GM18499 (cell line): ENCODE measurements at regions not wholly inside any gene's neighbourhood (a gene's known extent, or its start where the extent isn't known, plus 50 kb on each side); places are given as distances from the start of the nearest gene placed in this dataset.
"Not testable (repeated sequence)": the region's sequence is repeated elsewhere in the genome, so short reads cannot be mapped to it uniquely, and the experiment has no call there.

Experiments used
- ATAC-seq: cut with Tn5 transposase; IDR thresholded peaks from one replicate; pipeline ENCODE4 v1.9.1; 2021; ENCODE audit warnings: moderate number of reproducible peaks; ENCODE audit not compliant: insufficient read depth, unreplicated experiment

DNA sequence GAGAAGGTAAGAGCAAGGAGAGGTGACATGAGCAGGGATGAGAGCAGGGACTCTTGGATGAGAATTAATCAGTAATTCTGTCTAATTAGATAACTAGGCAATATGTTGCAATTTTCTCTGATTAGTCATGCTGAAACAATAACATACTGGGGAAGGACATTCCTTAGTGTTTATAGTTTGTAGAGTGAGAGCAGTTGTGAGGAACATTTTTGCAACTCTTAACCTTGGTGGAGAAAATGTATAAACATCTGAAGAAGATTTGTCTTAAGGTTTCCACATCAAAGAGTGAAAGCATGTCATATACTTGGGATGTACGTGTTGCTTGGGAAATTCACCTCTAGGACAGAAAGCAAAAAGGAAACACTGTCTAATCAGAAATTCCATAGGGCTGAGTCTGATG, 955.4 kb upstream of the FANCL start:
- ATAC-seq, result no peak

DNA sequence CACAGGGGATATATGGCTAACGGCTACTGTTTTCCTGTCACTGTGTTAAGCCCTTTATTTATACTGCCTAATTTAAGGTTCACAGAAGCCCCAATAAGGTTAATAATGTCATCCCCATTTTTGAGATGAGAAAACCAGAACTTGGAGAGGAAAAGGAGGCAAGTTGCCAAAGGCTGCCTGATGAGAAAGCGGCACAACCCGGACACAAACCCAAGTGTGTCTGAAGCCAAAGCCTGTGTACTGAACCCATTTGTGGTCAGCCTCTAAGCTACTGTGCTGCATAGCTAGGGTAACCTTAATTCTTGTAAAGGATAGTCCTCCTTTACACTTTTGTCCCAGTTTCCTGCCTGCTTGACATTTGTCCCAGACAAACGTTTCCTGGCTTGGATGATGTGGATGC, 954.7 kb upstream of the FANCL start:
- ATAC-seq, result no peak

- no peak for ATAC-seq
These were observed 950.7 kb upstream of the FANCL start for GRCh38 chr2:59191781-59192180.

GRCh38 chr2:59190518-59190917, 949.4 kb upstream of the FANCL start:
- no peak for ATAC-seq

GRCh38 chr2:59184276-59185020, 943.3 kb upstream of the FANCL start:
- ATAC-seq, result no peak

GRCh38 chr2:59183070-59183469, 941.9 kb upstream of the FANCL start:
- ATAC-seq, result no peak

DNA sequence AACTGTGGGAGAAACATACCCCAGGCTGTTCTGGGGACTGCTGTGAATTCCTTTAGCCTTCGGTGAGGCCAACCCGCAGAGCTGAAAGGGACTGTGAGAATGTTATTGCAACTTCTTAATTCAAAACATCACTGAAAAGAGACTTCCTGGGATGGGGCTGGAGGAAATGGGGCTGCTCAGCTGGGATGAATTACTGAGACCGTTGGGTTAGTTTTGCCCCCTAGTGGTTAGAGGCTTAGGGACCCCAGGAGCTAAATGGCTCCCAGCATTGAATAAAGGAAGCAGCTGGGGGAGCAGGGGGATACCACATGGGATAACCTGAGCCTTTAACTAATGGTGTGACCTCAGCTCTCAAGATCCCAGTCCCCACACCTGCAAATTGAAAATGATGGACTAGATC, 941.1 kb upstream of the FANCL start:
- no peak for ATAC-seq

DNA sequence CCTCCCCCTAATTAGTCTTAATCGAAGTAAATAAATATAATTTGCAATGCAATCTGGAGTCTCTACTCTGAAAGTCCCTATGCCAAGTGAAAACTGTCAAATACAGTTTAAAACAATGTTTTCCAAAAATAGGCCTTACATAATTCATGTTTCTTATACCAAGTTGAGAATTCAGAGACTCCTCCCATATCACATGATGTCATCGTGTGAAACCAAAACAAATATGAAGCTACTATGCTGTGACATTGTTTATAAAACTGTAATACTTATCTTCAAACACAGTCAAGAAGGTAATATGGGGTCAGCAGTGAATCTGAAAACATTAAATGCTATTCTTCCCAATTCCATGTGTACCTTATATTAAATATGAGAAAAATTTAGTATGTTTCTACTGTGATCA, 940.2 kb upstream of the FANCL start:
- no peak for ATAC-seq

DNA sequence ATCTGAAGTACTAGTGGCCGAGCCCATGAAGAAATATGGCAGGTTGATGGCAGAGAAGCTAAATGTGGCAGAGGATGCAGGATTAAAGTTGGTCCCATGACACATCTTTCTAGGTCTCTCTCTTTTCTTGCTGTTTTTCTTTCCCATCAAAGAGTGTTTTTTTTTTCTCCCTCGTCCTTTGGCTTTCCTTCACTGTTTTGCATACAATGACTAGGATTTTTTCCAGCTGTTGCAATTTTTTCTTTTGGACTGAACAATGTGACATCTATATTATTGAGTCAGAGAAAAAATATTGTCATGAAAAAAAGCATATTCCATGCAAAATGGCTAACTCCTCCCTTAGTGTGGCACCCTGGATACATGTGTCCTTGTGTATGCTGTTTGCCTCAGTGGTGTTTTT, 939.5 kb upstream of the FANCL start:
- no peak for ATAC-seq

DNA sequence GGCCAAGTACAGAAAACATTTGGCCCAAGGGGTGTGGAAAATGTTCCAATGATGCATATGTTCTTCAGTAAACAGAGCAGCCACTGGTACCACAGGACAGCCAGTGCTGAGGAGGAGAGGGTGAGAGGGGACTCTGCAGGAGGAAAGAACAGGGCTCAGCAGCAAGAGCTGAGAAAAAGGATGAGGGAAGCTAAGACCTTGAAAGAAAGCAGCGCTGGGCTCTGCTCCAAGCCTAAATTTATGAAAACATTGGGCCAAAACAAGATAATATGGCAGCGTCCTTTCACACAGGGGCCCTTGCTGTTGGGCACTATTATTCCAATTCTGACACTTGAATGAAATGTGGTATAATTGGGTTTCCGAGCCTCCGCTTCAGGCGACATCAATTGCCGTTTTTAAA, 939.0 kb upstream of the FANCL start:
- ATAC-seq, result no peak

GRCh38 chr2:59177748-59178147, 936.6 kb upstream of the FANCL start:
- ATAC-seq, result no peak

- ATAC-seq, result no peak
These were observed 935.6 kb upstream of the FANCL start for GRCh38 chr2:59176737-59177136.

GRCh38 chr2:59174536-59175243, 933.6 kb upstream of the FANCL start:
- ATAC-seq, result no peak

DNA sequence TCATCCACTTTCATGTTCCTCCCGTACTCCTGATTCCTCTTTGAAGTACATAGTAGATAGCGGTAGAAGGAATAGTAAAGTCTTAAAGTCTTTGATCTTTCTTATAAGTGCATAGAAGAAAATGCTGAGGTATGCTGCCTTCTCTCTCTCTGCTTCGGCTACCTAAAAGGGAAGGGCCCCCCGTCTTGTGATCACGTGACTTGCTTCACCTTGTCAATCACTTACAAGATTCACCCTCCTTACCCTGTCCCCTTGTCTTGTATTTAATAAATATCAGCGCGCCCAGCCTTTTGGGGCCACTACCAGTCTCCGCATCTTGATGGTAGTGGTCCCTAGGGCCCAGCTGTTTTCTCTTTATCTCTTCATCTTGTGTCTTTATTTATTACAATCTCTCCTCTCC, 932.2 kb upstream of the FANCL start:
- ATAC-seq, result no peak

DNA sequence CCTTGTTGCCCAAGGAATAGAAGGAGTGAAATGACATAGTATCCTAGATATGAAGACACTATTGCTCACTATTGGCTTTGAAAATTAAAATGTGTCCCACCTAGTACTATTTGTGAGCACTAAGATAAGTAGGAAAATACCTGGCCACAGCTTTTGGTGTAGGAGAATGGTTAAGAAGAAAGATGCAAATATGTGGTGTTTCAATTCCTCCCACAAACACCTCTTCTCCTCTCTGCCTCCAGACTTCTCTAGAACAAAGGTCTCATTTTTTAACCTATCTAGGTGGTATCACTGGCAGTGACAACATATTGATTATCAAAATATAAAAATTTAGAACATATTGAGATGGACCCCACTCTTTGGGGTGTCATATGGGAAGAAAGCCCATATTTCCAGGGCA, 929.9 kb upstream of the FANCL start:
- no peak for ATAC-seq

GRCh38 chr2:59168766-59169165, 927.6 kb upstream of the FANCL start:
- no peak for ATAC-seq

DNA sequence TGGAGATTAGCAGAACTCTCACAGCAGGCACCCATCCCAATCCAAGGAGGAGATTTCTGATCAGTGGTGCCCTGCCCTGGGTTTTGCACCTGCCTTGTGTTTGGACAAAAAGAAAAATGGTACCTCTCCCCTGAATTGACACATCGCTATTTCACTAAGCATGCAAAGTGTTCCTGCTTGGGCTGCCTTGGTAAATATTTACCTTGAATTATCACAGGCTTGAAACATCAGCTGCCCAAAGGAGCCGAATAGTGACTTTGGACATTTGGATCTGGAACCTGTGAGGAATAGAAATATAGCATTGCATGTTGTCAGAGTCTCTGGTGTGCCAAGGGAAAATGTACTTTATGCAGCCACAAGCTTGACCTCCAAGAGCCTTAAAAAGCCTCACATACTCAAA, 926.4 kb upstream of the FANCL start:
- no peak for ATAC-seq

DNA sequence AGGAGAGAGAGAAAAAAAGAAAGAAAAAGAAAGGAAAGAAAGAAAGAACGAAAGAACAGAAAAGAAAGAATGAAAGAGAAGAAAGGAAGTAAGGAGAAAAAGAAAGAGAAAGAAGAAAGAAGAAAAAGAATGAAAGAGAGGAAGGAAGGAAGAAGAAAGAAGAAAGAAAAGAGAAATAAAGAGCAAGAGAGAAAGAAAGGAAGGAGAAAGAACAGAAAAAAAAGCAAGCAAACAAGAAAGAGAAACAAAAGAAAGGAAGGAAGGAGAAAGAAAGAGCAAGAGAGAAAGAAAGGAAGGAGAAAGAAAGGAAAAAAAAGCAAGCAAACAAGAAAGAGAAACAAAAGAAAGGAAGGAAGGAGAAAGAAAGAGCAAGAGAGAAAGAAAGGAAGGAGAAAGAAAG, 916.8 kb upstream of the FANCL start:
- ATAC-seq, result not testable (repeated sequence)

- no peak for ATAC-seq
These were observed 910.7 kb upstream of the FANCL start for GRCh38 chr2:59151805-59152204.

DNA sequence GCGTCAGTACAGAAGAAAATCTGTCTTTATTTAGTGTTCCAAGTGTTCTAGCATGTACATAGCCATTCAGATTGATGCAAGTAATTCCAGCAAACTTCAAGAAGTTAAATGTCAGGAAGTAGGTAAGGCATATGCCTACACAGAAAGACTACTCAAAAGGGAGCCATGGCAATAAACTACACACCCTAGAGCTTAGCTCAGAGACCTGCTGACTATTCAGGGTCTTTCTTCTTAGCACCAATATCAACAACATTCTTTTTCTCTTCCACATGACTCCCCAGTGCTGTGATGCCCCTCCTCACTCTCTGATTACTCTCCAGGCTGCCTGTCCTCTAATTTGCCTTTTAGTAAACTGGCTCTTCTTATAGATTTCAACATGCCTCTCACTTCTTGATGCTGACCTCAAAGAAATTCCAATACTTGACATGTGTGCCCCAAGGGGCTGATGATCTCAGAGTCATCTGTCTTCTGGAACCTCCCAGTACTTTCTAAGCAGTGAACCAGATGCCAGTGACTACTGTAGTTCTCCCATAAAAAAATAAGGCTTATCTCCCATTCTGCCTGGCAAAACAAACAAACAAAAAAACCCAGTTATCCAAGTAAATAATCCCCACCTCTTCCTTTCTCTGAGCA, 909.2 kb upstream of the FANCL start:
- ATAC-seq, result no peak

DNA sequence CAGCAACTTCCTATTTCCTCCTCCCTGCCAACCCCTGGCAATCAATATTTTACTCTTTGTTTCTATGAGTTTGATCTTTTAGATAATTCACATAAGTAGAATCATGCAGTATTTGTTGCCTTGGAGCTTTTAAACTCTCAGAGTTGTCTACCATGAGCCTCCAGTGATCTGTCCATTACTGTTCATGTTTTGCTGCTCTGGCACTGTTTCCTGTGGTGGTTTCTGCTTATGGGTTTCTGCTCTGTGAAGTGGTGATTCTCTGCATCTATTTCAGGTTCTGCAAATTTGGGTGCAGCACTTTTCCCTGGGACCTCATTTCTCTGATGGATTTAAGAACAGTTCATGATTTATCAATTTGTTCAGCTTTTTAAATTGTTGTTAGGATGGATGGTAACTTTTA, 908.1 kb upstream of the FANCL start:
- no peak for ATAC-seq

DNA sequence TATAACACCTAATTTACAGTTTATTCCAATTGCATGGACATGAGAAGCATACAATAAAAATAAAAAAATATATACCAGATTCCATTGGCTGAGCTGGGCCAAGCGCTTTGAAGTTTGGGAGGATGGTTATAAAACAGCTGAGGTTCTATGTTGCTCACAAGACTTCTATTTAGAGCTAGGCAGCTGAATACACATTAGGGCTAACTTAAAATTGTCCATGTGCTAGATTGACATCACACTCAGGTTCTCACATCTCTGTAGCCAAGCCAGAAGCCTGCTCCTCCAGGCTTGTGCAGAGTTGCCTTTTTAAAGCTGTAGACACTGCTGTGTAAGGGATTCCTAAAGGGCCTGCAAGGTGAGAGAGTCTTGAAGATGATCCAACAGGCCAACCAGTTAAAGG, 871.1 kb upstream of the FANCL start:
- ATAC-seq, result no peak
